DND-41 (cell line): ENCODE measurements at regions not wholly inside any gene's neighbourhood (a gene's known extent, or its start where the extent isn't known, plus 50 kb on each side); places are given as distances from the start of the nearest gene placed in this dataset.

Experiments
- ATAC-seq: fragments of 200-7000 bp; cut with Tn5 transposase; 3 replicates; pipeline ENCODE4 v1.9.1; 2021; ENCODE audit warnings: low read depth; ENCODE audit not compliant: insufficient read depth
- DNase-seq: peaks from one replicate; pipeline ENCODE4 v3.0.0-alpha.2; 2020
- H2AFZ ChIP-seq: 2 replicates; pipeline ENCODE4 v1.6.0; 2012; ENCODE audit warnings: low read depth, low read length
- H3K27ac ChIP-seq: 2 replicates; pipeline ENCODE4 v1.5.1; 2012; ENCODE audit warnings: low read length, inconsistent platforms
- H3K27me3 ChIP-seq: fragments of 200-600 bp; sonication (generic); 2 replicates; pipeline ENCODE4 v1.6.0; 2012; ENCODE audit warnings: low read length, mild to moderate bottlenecking, inconsistent platforms; ENCODE audit not compliant: insufficient read depth, poor library complexity
- H3K36me3 ChIP-seq: 2 replicates; pipeline ENCODE4 v1.5.1; 2012; ENCODE audit warnings: low read length, inconsistent platforms; ENCODE audit not compliant: insufficient read depth
- H3K4me1 ChIP-seq: 2 replicates; pipeline ENCODE4 v1.5.1; 2012; ENCODE audit warnings: mild to moderate bottlenecking, low read length; ENCODE audit not compliant: insufficient read depth
- H3K4me2 ChIP-seq: 2 replicates; pipeline ENCODE4 v1.6.0; 2012; ENCODE audit warnings: mild to moderate bottlenecking, moderate library complexity, low read length, inconsistent platforms; ENCODE audit not compliant: insufficient read depth
- H3K4me3 ChIP-seq, 2 experiments: fragments of 200-600 bp in 1 of 2; shearing (Covaris generic) in 1 of 2; 2 replicates each; pipeline ENCODE4 v1.5.1; 2012 to 2016; ENCODE audit warnings: inconsistent platforms in 2 of 2, low read length in 2 of 2, mild to moderate bottlenecking in 2 of 2, low read depth in 1 of 2, moderate library complexity in 1 of 2
- H3K79me2 ChIP-seq: 2 replicates; pipeline ENCODE4 v1.6.0; 2012; ENCODE audit warnings: low read length, inconsistent platforms; ENCODE audit not compliant: insufficient read depth
- H3K9ac ChIP-seq: 2 replicates; pipeline ENCODE4 v1.6.0; 2012; ENCODE audit warnings: low read depth, mild to moderate bottlenecking, inconsistent platforms, low read length, moderate library complexity
- H3K9me3 ChIP-seq: 2 replicates; pipeline ENCODE4 v1.5.1; 2012; ENCODE audit warnings: low read length, moderate library complexity, mild to moderate bottlenecking, inconsistent platforms; ENCODE audit not compliant: insufficient read depth, severe bottlenecking
- H4K20me1 ChIP-seq: 2 replicates; pipeline ENCODE4 v1.6.0; 2012; ENCODE audit warnings: low read length; ENCODE audit not compliant: insufficient read depth
- CTCF ChIP-seq: IDR thresholded peaks from 2 replicates; pipeline ENCODE4 v1.5.1; 2012; ENCODE audit warnings: borderline replicate concordance, low read length, moderate library complexity, mild to moderate bottlenecking; ENCODE audit not compliant: poor library complexity, severe bottlenecking; ENCODE audit errors: extremely low read depth
- EZH2 ChIP-seq: IDR thresholded peaks from 3 replicates; pipeline ENCODE4 v1.6.1; 2012; ENCODE audit warnings: borderline replicate concordance, low read depth, mild to moderate bottlenecking, moderate library complexity, low read length, inconsistent platforms; ENCODE audit not compliant: severe bottlenecking

DNA sequence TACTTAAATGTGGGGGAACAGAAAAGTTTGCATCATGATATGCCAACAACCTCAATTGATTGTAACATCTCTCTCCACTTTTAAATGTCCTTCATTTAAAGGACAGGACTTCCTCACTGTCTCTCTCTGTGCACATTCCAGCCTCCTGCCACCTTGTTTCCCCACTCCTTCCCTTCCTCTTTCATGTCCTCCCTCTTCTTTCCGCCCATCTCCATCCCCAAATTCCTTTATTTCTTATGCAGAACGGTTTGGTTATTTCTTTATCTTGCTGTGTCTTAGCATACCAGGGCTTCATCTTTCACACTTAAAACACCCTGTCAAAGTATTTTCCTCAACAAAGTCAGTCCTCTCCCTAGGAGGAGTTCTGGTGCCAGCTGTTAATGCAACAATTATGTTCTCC is 293.8 kb downstream of the NXPE2 start:
- Histone ChIP-seq H3K4me3 (no peak overlapping the region), H3K4me2 (no peak overlapping the region), H2AFZ (no peak overlapping the region), H3K27ac (no peak overlapping the region), H3K27me3 (peaks cover 3% of the 10 kb centered on the region), H3K36me3 (no peaks in the 10 kb centered on the region), H3K4me1 (no peaks in the 10 kb centered on the region), H3K79me2 (no peaks in the 10 kb centered on the region), H3K9ac (no peak overlapping the region), H4K20me1 (no peaks in the 10 kb centered on the region), H3K9me3 (no peaks in the 10 kb centered on the region)
- TF ChIP-seq CTCF (no peak), EZH2 (no peak)
- ATAC-seq (no peak), DNase-seq (no peak)

GRCh38 chr11:114977651-114978050 is 299.3 kb downstream of the NXPE2 start:
- Histone ChIP-seq H3K27ac (no peak overlapping the region), H3K27me3 (no peaks in the 10 kb centered on the region), H3K9ac (no peak overlapping the region), H4K20me1 (no peaks in the 10 kb centered on the region), H3K4me1 (no peaks in the 10 kb centered on the region), H3K36me3 (no peaks in the 10 kb centered on the region), H2AFZ (no peak overlapping the region), H3K9me3 (no peaks in the 10 kb centered on the region), H3K4me2 (no peak overlapping the region), H3K79me2 (no peaks in the 10 kb centered on the region), H3K4me3 (no peak overlapping the region)
- TF ChIP-seq CTCF (no peak), EZH2 (no peak)
- ATAC-seq (no peak), DNase-seq (no peak)

- no peaks in the 10 kb centered on the region for H3K4me1 ChIP-seq
- H2AFZ ChIP-seq: no peak overlapping the region
- H4K20me1 ChIP-seq: no peaks in the 10 kb centered on the region
- DNase-seq (no peak), ATAC-seq (no peak)
- H3K4me2 ChIP-seq: no peak overlapping the region
- no peaks in the 10 kb centered on the region for H3K9me3 ChIP-seq
- H3K9ac ChIP-seq: no peak overlapping the region
- H3K79me2 ChIP-seq: no peaks in the 10 kb centered on the region
- no peak for TF ChIP-seq EZH2
- no peak for TF ChIP-seq CTCF
- no peaks in the 10 kb centered on the region for H3K36me3 ChIP-seq
- H3K4me3 ChIP-seq: no peak overlapping the region
- H3K27ac ChIP-seq: no peak overlapping the region
- no peaks in the 10 kb centered on the region for H3K27me3 ChIP-seq
These were observed 303.8 kb downstream of the NXPE2 start for GRCh38 chr11:114982141-114982540.

- H3K27me3 ChIP-seq: no peaks in the 10 kb centered on the region
- no peaks in the 10 kb centered on the region for H3K36me3 ChIP-seq
- H3K4me2 ChIP-seq: no peak overlapping the region
- H3K79me2 ChIP-seq: no peaks in the 10 kb centered on the region
- no peaks in the 10 kb centered on the region for H4K20me1 ChIP-seq
- H3K27ac ChIP-seq: no peak overlapping the region
- DNase-seq (no peak), ATAC-seq (no peak)
- no peak overlapping the region for H3K4me3 ChIP-seq
- no peak overlapping the region for H3K9ac ChIP-seq
- H2AFZ ChIP-seq: no peak overlapping the region
- no peaks in the 10 kb centered on the region for H3K4me1 ChIP-seq
- no peaks in the 10 kb centered on the region for H3K9me3 ChIP-seq
- TF ChIP-seq EZH2: no peak
- TF ChIP-seq CTCF: no peak
These were observed 306.4 kb downstream of the NXPE2 start for GRCh38 chr11:114984611-114985163.
